A549 (cell line): ENCODE measurements at regions not wholly inside any gene's neighbourhood (a gene's known extent, or its start where the extent isn't known, plus 50 kb on each side); places are given as distances from the start of the nearest gene placed in this dataset.

Experiments used
- ATAC-seq, 2 experiments: fragments of 200-7000 bp in 1 of 2; fragments of >200 bp in 1 of 2; cut with Nextera tagmentation in 1 of 2; cut with Tn5 transposase in 1 of 2; 3 replicates each; pipeline versions ENCODE4 v1.8.0 to v1.9.1; 2018 to 2020; ENCODE audit warnings: mild to moderate bottlenecking in 1 of 2, moderate library complexity in 1 of 2
- CTCF ChIA-PET: fragments of 300-600 bp; sonication (Branson Sonifier 250); formaldehyde crosslinking; extraction: SDS; loops from one replicate; lab custom pipeline; 2021; ENCODE audit warnings: antibody characterized with exemption, inconsistent platforms; lab: Yijun Ruan, JAX
- POLR2A ChIA-PET: fragments of 350-600 bp; formaldehyde crosslinking; extraction: SDS; loops from one replicate; lab custom pipeline; 2021; ENCODE audit warnings: antibody characterized with exemption, inconsistent platforms; lab: Yijun Ruan, JAX
- DNase-seq, 2 experiments: peaks; one replicate each; pipeline versions ENCODE4 v3.0.0 to v3.0.0-alpha.2; 2011 to 2016; ENCODE audit warnings: low read depth in 1 of 2, low spot score in 1 of 2
- FAIRE-seq: peaks from 2 replicates; lab custom pipeline; 2011; peaks lifted over from hg19 to GRCh38; lab: Jason Lieb, UNC
- H3K27ac ChIP-seq, 2 experiments: fragments of >200 bp; sonication (Bioruptor Twin); formaldehyde crosslinking; 3 replicates each; pipeline ENCODE4 v1.5.1; 2016 to 2017
- H3K4me1 ChIP-seq: fragments of >200 bp; sonication (Bioruptor Twin); formaldehyde crosslinking; 3 replicates; pipeline ENCODE4 v1.6.1; 2016
- H3K4me2 ChIP-seq: fragments of >200 bp; sonication (Bioruptor Twin); formaldehyde crosslinking; 3 replicates; pipeline ENCODE4 v1.6.1; 2016
- H3K4me3 ChIP-seq: fragments of >200 bp; sonication (Bioruptor Twin); formaldehyde crosslinking; 3 replicates; pipeline ENCODE4 v1.5.1; 2016
- H3K9me3 ChIP-seq: fragments of >200 bp; sonication (Bioruptor Twin); formaldehyde crosslinking; 3 replicates; pipeline ENCODE4 v1.6.1; 2016
- BCL3 ChIP-seq: fragments of >200 bp; sonication (Bioruptor Twin); formaldehyde crosslinking; IDR thresholded peaks from 3 replicates; pipeline ENCODE4 v1.6.1; 2016
- CEBPB ChIP-seq, 2 experiments: fragments of >200 bp in 1 of 2; sonication (Bioruptor Twin) in 1 of 2; formaldehyde crosslinking in 1 of 2; IDR thresholded peaks; 2 replicates each; pipeline ENCODE4 v1.6.1; 2012 to 2016
- E2F6 ChIP-seq: IDR thresholded peaks from 2 replicates; pipeline ENCODE4 v1.6.1; 2012; ENCODE audit warnings: low read depth, borderline replicate concordance
- ELK1 ChIP-seq: fragments of 150-350 bp; IDR thresholded peaks from 2 replicates; pipeline ENCODE4 v1.6.1; 2014; ENCODE audit warnings: low read depth, mild to moderate bottlenecking, low read length
- ESRRA ChIP-seq: fragments of 150-350 bp; IDR thresholded peaks from 2 replicates; pipeline ENCODE4 v1.6.1; 2014; ENCODE audit warnings: mild to moderate bottlenecking, low read length, borderline replicate concordance
- FOSB ChIP-seq: fragments of 250-450 bp; sonication (Bioruptor Pico); IDR thresholded peaks from 2 replicates; pipeline ENCODE4 v1.5.0; 2020; ENCODE audit warnings: mild to moderate bottlenecking, moderate library complexity
- FOXS1 ChIP-seq: fragments of 250-450 bp; sonication (Bioruptor Pico); IDR thresholded peaks from 2 replicates; pipeline ENCODE4 v1.5.0; 2020; ENCODE audit warnings: mild to moderate bottlenecking, moderate library complexity
- GATA3 ChIP-seq: IDR thresholded peaks from 2 replicates; pipeline ENCODE4 v1.6.1; 2012; ENCODE audit warnings: borderline replicate concordance
- HDAC2 ChIP-seq: fragments of 200-600 bp; sonication (generic); IDR thresholded peaks from 2 replicates; pipeline ENCODE4 v1.6.1; 2016
- HES2 ChIP-seq: fragments of >200 bp; sonication (Bioruptor Twin); formaldehyde crosslinking; IDR thresholded peaks from 2 replicates; pipeline ENCODE4 v1.6.1; 2016
- HOXB13 ChIP-seq: fragments of 250-450 bp; sonication (Bioruptor Pico); IDR thresholded peaks from 2 replicates; pipeline ENCODE4 v1.5.0; 2020; ENCODE audit warnings: low read depth, mild to moderate bottlenecking, moderate library complexity
- KDM1A ChIP-seq: fragments of 200-600 bp; sonication (generic); IDR thresholded peaks from 2 replicates; pipeline ENCODE4 v1.6.1; 2016; ENCODE audit warnings: low read depth, mild to moderate bottlenecking
- KDM5A ChIP-seq: fragments of 200-600 bp; sonication (generic); IDR thresholded peaks from 2 replicates; pipeline ENCODE4 v1.6.1; 2016; ENCODE audit warnings: antibody characterized with exemption, mild to moderate bottlenecking
- MAZ ChIP-seq: fragments of 150-350 bp; IDR thresholded peaks from 2 replicates; pipeline ENCODE4 v1.6.1; 2014; ENCODE audit warnings: antibody characterized with exemption, low read depth, low read length, borderline replicate concordance
- MYC ChIP-seq: IDR thresholded peaks from 2 replicates; pipeline ENCODE4 v1.6.1; 2012; ENCODE audit warnings: mild to moderate bottlenecking, inconsistent platforms, low read length, improper control_type of control experiment, borderline replicate concordance
- NPAS2 ChIP-seq: fragments of 250-450 bp; sonication (Bioruptor Pico); IDR thresholded peaks from 2 replicates; pipeline ENCODE4 v1.8.0; 2022; ENCODE audit warnings: mild to moderate bottlenecking, moderate library complexity, borderline replicate concordance
- RCOR1 ChIP-seq: fragments of 150-350 bp; IDR thresholded peaks from 2 replicates; pipeline ENCODE4 v1.6.1; 2014; ENCODE audit warnings: antibody characterized with exemption, low read length, low read depth
- REST ChIP-seq: fragments of 200-600 bp; sonication (generic); IDR thresholded peaks from 2 replicates; pipeline ENCODE4 v1.6.1; 2016; ENCODE audit warnings: antibody characterized with exemption, mild to moderate bottlenecking, moderate library complexity
- RNF2 ChIP-seq: fragments of 200-600 bp; sonication (generic); IDR thresholded peaks from 2 replicates; pipeline ENCODE4 v1.6.1; 2016; ENCODE audit warnings: low read depth, mild to moderate bottlenecking, antibody characterized with exemption, moderate library complexity, borderline replicate concordance
- SMC3 ChIP-seq: fragments of >200 bp; sonication (Bioruptor Twin); formaldehyde crosslinking; IDR thresholded peaks from 3 replicates; pipeline ENCODE4 v1.6.1; 2018; ENCODE audit warnings: inconsistent platforms
- ZC3H11A ChIP-seq: fragments of 450-650 bp; IDR thresholded peaks from 2 replicates; pipeline ENCODE4 v1.6.1; 2014; ENCODE audit warnings: antibody characterized with exemption, mild to moderate bottlenecking
- WGBS: methylation state at CpG from one replicate; pipeline ENCODE4 v1.1.6; 2017; ENCODE audit errors: missing lambda C conversion rate; 5-methylcytosine and 5-hydroxymethylcytosine counted together

GRCh38 chr10:78628976-78629375, 439.8 kb upstream of the ZMIZ1 start:
- Histone ChIP-seq H3K4me3 (no peak overlapping the region), H3K4me1 (peaks cover 10% of the 10 kb centered on the region), H3K9me3 (no peaks in the 10 kb centered on the region), H3K27ac (no peak overlapping the region), H3K4me2 (no peak overlapping the region)
- ChIA-PET POLR2A (no interaction called here), CTCF (no interaction called here)
- 92% methylated on average over 8 of the region's 8 CpGs for WGBS
- TF ChIP-seq FOXS1 (CRISPR knock-in tag) (no peak), BCL3 (no peak), ESRRA (no peak), MYC (no peak), E2F6 (no peak), SMC3 (no peak), ZC3H11A (no peak), RNF2 (no peak), KDM5A (no peak), KDM1A (no peak), GATA3 (no peak), NPAS2 (CRISPR knock-in tag) (no peak), RCOR1 (no peak), REST (no peak), HOXB13 (CRISPR knock-in tag) (no peak), HES2 (no peak), HDAC2 (no peak)
- ATAC-seq (no peak), DNase-seq (no peak), FAIRE-seq (no peak)

GRCh38 chr10:78629773-78630172, 439.0 kb upstream of the ZMIZ1 start:
- WGBS = 81% methylated on average over 11 of the region's 11 CpGs
- POLR2A ChIA-PET = no interaction called here
- Histone ChIP-seq H3K9me3 (no peaks in the 10 kb centered on the region), H3K4me2 (no peak overlapping the region), H3K4me3 (no peak overlapping the region), H3K4me1 (peaks cover 5% of the 10 kb centered on the region; the same call in 2 of the 3 replicates), H3K27ac (no peak overlapping the region)
- ATAC-seq (no peak), DNase-seq (no peak), FAIRE-seq (no peak)
- CTCF ChIA-PET = no interaction called here
- no peak for TF ChIP-seq FOSB (CRISPR knock-in tag)
- no peak for TF ChIP-seq CEBPB (IDR thresholded peaks at IDR 0.05)
- TF ChIP-seq MAZ = no peak
- no peak for TF ChIP-seq HOXB13 (CRISPR knock-in tag)
- TF ChIP-seq ELK1 = no peak
- TF ChIP-seq SMC3 = no peak
- no peak for TF ChIP-seq ZC3H11A
- TF ChIP-seq GATA3 = no peak
- no peak for TF ChIP-seq ESRRA
